ENCODE measurements at regions not wholly inside any gene's neighbourhood (a gene's known extent, or its start where the extent isn't known, plus 50 kb on each side); places are given as distances from the start of the nearest gene placed in this dataset.

- Histone ChIP-seq H3K9ac (ENCODE audit: insufficient read depth in 1 of 2, low read length in 2 of 2) (no peak overlapping the region), H3K36me3 (ENCODE audit: control insufficient read depth in 4 of 4, insufficient read depth in 4 of 4, low read length in 4 of 4) (no peaks in the 10 kb centered on the region), H3K4me3 (no peak overlapping the region), H3K9me3 (ENCODE audit: control insufficient read depth in 4 of 4, insufficient read depth in 3 of 4, low read length in 3 of 4) (no peaks in the 10 kb centered on the region), H3K27me3 (ENCODE audit: control insufficient read depth in 3 of 3, insufficient read depth in 3 of 3, low read length in 2 of 3) (no peaks in the 10 kb centered on the region), H3K27ac (ENCODE audit: low read depth in 1 of 2, low read length in 1 of 2) (no peak overlapping the region), H3K4me1 (ENCODE audit: control insufficient read depth in 5 of 5, insufficient read depth in 5 of 5, low read length in 5 of 5) (peaks cover 0 to 6% (median 3%) of the 10 kb centered on the region in 5 donors)
- ATAC-seq (ENCODE audit: insufficient read depth, low FRiP score) (no peak), DNase-seq (no peak)
- TF ChIP-seq CTCF (IDR thresholded peaks at IDR 0.05; ENCODE audit: control extremely low read depth, extremely low read depth) = no peak
- WGBS, 2 donors = 76 to 80% methylated on average over 5 of the region's 5 CpGs
Observed at GRCh38 chr3:9301091-9301490, 51.6 kb upstream of the SRGAP3 start.

GRCh38 chr3:9301798-9302197 lies 52.4 kb upstream of the SRGAP3 start:
- Histone ChIP-seq H3K4me3 (no peak overlapping the region), H3K36me3 (ENCODE audit: control insufficient read depth in 4 of 4, insufficient read depth in 4 of 4, low read length in 4 of 4) (no peaks in the 10 kb centered on the region), H3K27ac (ENCODE audit: low read depth in 1 of 2, low read length in 1 of 2) (no peak overlapping the region), H3K9ac (ENCODE audit: insufficient read depth in 1 of 2, low read length in 2 of 2) (no peak overlapping the region), H3K4me1 (ENCODE audit: control insufficient read depth in 5 of 5, insufficient read depth in 5 of 5, low read length in 5 of 5) (peaks cover 0 to 6% (median 3%) of the 10 kb centered on the region in 5 donors), H3K9me3 (ENCODE audit: control insufficient read depth in 4 of 4, insufficient read depth in 3 of 4, low read length in 3 of 4) (no peaks in the 10 kb centered on the region), H3K27me3 (ENCODE audit: control insufficient read depth in 3 of 3, insufficient read depth in 3 of 3, low read length in 2 of 3) (no peaks in the 10 kb centered on the region)
- ATAC-seq (ENCODE audit: insufficient read depth, low FRiP score) (no peak), DNase-seq (no peak)
- no peak for TF ChIP-seq CTCF (IDR thresholded peaks at IDR 0.05; ENCODE audit: control extremely low read depth, extremely low read depth)
- 77 to 90% methylated on average over 10 of the region's 10 CpGs for WGBS, 2 donors

- no peak overlapping the region for H3K27ac ChIP-seq (ENCODE audit: low read depth in 1 of 2, low read length in 1 of 2)
- ATAC-seq (ENCODE audit: insufficient read depth, low FRiP score) (peak; percentile 94), DNase-seq (peak; percentile 91 to 92 (median 92))
- no peaks in the 10 kb centered on the region for H3K27me3 ChIP-seq (ENCODE audit: control insufficient read depth in 3 of 3, insufficient read depth in 3 of 3, low read length in 2 of 3)
- H3K4me3 ChIP-seq = no peak overlapping the region
- WGBS, 2 donors = 16 to 17% methylated on average over 24 of the region's 24 CpGs
- H3K9me3 ChIP-seq (ENCODE audit: control insufficient read depth in 4 of 4, insufficient read depth in 3 of 4, low read length in 3 of 4) = no peaks in the 10 kb centered on the region
- no peaks in the 10 kb centered on the region for H3K36me3 ChIP-seq (ENCODE audit: control insufficient read depth in 4 of 4, insufficient read depth in 4 of 4, low read length in 4 of 4)
- peak; percentile 75 for TF ChIP-seq CTCF (IDR thresholded peaks at IDR 0.05; ENCODE audit: control extremely low read depth, extremely low read depth)
- H3K9ac ChIP-seq (ENCODE audit: insufficient read depth in 1 of 2, low read length in 2 of 2) = peak overlapping the region in 1 of 2 donors; percentile 8
- peaks cover 0 to 6% (median 3%) of the 10 kb centered on the region in 5 donors for H3K4me1 ChIP-seq (ENCODE audit: control insufficient read depth in 5 of 5, insufficient read depth in 5 of 5, low read length in 5 of 5)
Observed at GRCh38 chr3:9302425-9303181, 53.2 kb upstream of the SRGAP3 start.

Measured in lung (tissue), 11 donors.